NCI-H1694 (cell line): ENCODE measurements at regions not wholly inside any gene's neighbourhood (a gene's known extent, or its start where the extent isn't known, plus 50 kb on each side); places are given as distances from the start of the nearest gene placed in this dataset.

Source experiments
- DNase-seq: peaks from one replicate; lab custom pipeline; 2025; lab: John Stamatoyannopoulos, UW

DNA sequence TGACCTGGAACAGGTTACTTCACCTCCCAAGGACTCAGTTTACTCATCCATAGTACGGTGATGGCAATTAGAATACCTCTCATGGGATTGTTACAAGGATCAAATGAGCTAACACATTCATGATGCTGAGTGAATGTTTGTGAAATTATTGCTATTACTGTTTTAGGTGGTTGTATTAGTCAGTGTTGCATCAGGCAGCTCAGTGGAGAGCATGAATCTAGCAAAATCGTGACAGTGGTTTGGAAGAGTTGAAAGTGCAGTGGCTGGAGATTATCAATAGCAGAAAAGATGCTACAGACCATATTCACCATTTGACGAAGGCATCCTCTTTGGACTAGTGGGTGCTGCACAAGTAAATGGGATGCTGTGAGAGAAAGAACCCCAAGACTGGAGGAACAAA, 50.4 kb upstream of the CTNNBL1 start:
- no peak for DNase-seq

DNA sequence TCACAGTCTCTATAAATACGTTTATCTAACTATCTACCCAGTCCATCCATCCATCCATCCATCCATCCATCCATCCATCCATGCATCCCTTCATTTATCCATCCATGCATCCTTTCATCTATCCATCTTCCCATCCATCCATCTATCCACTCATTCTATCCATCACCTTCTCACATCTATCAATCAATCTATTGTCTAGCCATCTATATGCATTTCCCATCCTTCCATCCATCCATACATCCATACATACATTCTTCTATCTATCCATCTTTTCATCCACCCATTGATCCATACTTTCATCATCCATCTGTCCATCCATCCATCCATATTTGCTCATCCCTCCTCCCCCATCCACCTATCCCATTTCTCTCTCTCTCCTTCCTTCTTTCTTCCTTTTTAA, 51.6 kb upstream of the CTNNBL1 start:
- no peak for DNase-seq

GRCh38 chr20:37640600-37641561, 52.9 kb upstream of the CTNNBL1 start:
- no peak for DNase-seq

DNA sequence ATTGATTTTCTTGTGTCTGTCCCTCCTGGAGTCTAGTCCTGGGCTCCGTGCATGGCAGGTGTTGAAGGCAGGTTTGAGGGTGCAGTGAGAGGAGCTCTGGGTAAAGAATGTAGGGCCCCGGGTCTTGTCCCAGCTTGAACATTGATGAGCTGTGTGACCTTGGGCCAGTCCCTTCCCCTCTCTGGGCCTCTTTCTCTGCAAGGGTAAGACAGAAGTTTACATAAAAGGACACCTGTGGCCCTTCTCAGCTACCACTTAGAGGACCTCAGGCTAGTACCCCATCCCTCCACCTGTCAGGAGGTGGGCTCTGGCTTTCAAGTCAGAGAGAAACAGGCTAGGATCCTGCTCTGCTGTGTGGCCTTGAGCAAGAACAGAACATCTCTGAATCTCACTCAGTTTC, 55.3 kb upstream of the CTNNBL1 start:
- no peak for DNase-seq

- no peak for DNase-seq
Observed at GRCh38 chr20:37636977-37637376, 56.9 kb upstream of the CTNNBL1 start.

GRCh38 chr20:37636212-37636975, 57.4 kb upstream of the CTNNBL1 start:
- DNase-seq = no peak

DNA sequence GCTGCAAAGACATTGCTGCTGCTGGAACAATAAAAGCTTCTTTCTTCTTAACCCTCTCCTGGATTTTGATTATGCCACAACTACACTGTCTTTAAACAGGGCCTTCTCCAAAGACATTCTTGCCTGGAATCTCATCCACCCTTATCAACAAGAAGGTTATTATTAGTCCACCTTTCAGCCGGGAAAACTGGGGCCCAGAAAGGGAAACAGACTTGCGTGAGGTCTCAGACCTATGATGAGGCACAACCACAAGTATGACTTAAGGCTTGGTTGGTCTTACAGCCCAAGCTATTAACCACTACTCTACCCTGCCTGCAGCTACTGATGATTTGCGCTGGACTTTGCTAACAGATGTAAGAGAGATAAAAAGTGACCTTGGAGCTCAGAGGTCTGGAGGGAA, 62.8 kb upstream of the CTNNBL1 start:
- no peak for DNase-seq

- DNase-seq = peak; percentile 63
Observed at GRCh38 chr20:37630166-37630565, 63.7 kb upstream of the CTNNBL1 start.

GRCh38 chr20:37627767-37628130, 66.1 kb upstream of the CTNNBL1 start:
- DNase-seq = no peak

DNA sequence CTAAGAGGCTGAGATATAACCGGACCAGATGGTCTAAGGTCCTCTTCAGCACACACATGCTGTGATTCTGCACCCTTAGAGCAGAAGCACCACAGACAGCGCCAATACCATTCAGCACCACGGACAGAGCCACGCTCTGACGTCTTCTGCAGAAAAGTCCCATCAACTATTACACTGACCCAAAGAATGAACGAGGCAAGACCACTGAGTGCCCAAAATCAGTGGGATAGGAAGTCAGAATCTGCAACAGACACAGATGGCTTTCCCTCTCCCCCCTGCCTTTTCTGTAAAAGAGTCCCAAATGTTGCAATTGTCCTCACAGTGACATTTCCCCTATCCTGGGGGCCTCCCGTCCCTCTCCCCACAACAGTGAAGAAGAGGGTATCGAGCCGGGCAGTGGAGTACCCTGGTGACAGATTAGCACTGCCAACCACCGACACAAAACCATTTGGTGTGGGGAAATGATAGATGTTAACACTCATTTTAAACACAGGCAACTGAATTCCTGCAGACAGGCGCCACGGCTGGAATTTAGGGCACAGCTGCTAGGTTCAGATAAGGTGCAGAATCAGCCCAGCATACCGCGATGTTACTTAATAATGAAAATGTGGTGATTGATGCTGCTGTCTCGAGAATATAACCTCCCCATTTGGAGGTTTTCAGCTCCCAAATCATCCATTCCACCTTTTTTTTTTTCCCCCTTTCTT, 66.6 kb upstream of the CTNNBL1 start:
- DNase-seq = peak; percentile 32

DNA sequence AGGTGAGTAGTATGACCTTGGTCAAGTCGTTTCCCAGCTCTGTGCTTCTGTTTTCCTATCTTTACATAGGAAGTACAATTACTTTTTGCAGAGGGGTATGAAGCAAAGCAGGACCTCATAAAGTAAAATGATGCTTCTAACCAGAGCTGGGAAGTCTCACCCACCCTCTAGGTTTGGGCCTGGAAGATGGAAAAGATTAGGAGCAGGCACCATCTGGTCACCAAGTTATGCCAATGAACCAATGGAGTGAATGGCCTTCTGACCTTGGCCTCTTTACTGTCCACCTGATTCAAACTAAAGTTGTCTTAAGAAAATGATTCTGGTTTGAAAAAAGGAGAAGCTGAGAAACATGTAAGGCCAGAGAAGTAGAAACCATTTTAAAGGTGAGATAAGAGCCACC, 68.9 kb upstream of the CTNNBL1 start:
- no peak for DNase-seq

GRCh38 chr20:37622728-37623127, 71.1 kb upstream of the CTNNBL1 start:
- no peak for DNase-seq

- DNase-seq = no peak
Observed at GRCh38 chr20:37619496-37619895, 74.3 kb upstream of the CTNNBL1 start.

- DNase-seq = no peak
Observed at GRCh38 chr20:37616110-37616425, 77.8 kb upstream of the CTNNBL1 start.

- no peak for DNase-seq
Observed at GRCh38 chr20:37615340-37616109, 78.3 kb upstream of the CTNNBL1 start.

DNA sequence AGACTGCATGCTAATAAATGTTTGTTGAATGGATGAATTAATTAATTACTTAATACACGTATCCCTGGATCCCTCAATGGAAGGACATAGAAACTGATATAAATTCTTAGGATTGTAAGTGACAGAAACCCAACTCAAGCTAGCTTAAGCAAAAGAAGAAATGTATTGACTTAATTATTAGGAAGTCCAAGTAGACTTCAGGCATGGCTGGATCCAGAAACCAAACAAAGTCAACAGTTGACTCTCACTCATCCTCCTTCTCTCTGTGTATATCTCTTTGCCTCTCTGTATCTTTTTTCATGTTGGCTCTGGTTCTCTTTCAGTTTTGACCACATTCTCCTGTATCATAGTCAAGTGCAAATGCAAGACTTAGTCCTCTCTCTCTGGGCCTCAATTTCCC, 82.0 kb upstream of the CTNNBL1 start:
- no peak for DNase-seq

DNA sequence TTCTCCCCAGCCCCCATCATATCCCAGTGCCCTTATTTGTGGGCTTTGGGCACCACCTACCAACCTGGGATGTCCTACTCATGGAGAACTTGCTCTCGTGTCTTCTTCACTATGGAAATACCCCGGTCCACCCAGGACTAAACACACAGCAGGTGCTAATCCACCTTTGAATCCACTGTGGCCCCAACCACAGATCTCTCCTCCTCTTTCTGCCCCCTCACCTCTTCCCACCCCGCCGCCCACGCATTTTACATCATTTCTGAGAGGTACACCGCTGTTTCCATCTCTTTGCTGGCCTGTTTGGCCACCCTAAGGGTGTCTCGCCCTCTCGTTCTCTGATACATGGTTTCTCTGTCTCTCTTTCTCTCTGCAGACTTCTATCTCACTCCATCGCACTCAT, 82.5 kb upstream of the CTNNBL1 start:
- no peak for DNase-seq

DNA sequence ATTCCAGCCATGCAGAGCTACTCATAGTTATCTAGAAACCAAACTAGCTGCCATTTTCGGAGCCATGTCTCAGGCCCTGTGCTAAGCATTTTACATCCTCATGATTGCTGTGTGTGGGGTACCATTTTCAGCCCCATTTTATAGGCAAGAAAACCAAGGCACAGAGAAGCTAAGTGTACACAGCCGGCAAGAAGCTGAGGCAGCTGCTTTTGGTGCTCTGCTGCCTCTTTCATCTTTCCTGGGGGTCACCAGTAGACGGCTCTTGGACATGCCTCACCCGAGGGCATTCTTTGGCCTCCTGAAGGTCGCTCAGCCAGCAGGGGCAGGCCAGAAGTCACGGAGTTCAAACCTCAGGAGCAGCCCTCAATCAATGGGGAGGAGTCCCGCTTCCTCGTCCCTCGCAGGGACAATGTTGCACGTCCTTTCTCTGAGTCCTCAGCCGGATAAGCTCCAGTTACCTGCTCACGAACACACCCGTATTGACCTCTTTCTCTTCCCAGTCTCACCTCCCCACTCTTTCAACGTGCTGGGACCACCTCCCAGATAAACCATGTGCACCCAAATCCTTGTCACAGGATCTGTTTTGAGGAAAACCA, 82.6 kb upstream of the BLCAP start:
- DNase-seq = no peak

- DNase-seq = no peak
Observed at GRCh38 chr20:37602634-37603033, 75.0 kb upstream of the BLCAP start.

DNA sequence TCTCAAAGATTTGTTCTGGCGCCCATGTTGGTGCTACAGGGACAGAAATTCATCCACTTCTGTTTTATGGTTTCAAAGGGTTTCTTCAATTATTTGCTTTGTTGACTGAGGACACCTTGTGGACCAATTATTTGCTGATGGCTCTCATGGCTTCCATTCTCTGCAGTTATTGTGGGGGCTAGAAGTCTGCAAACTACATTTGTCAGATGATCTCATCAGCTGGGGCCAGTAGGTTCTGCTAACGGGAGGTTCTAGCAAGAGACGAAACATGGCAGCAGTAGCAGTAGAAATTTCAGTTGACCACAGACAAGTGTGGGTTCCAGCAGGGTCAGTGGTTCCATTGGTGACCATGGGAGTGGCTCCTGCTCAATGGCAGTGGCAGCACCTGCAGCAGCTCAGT, 72.8 kb upstream of the BLCAP start:
- no peak for DNase-seq

DNA sequence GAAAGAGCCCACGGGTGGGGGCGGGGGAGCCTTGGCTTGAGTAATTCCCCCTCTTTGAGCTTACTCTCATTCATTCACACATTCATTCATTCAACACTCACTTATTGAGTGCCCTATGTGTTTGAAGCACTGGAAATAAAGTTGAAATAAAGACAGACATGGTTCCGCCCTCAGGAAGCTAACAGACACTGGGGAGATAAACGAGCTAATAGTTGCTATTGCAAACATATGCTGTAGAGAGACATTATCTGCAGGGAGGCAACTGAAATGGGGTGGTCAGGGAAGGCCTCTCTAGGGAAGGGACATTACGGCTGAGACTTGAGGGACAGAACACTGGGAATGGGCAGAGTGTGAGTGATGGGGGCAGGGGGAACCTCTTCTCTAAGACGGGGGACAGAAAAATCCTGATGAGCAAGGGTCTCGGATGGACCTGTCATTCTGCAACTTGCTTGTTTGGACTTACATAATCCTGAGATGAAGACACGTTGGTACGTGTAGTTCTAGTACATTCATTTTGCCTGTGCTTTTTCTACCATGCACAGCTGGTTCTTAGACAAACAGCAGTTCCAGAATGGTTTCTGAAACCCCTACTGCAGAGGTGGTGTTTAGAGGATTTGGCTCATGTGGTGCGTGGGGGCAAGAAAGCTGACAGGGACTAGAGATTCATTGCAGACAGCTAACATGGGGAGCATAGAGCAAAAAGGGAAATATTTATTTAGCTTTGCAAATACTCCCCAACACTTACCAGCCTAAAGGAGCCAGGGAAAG, 71.1 kb upstream of the BLCAP start:
- DNase-seq = peak; percentile 83
